ENCODE measurements at regions not wholly inside any gene's neighbourhood (a gene's known extent, or its start where the extent isn't known, plus 50 kb on each side); places are given as distances from the start of the nearest gene placed in this dataset.
"Not testable (repeated sequence)": the region's sequence is repeated elsewhere in the genome, so short reads cannot be mapped to it uniquely, and the experiment has no call there.

DNA sequence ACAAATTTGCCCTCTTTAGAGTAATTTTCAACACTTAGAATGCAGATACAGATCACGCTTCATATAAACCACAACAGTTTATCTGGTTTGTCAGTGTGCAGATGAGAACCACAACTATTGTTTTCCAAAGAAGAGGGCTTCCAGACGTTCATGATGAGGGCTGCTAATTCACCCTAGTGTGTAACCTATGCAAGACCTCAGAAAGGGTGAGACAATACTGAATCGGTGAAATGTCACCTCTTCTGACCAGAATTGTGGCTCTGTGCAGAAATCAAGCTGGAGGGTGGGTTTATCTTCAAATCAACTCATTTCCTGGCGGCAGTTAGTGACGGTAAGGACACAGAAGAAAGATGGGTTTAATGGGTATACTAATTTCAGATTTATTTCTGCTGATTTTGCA, 105.0 kb upstream of the MTLN start:
- not testable (repeated sequence) for H3K27ac Mint-ChIP-seq, H3K4me3 Mint-ChIP-seq, DNase-seq, H3K9me3 Mint-ChIP-seq, H3K27me3 Mint-ChIP-seq, H3K4me1 Mint-ChIP-seq
- peak; percentile 61 for ATAC-seq

GRCh38 chr2:110316051-110316865, 103.9 kb upstream of the MTLN start:
- not testable (repeated sequence) for H3K27ac Mint-ChIP-seq, H3K27me3 Mint-ChIP-seq, ATAC-seq, DNase-seq, H3K9me3 Mint-ChIP-seq, H3K4me1 Mint-ChIP-seq, H3K4me3 Mint-ChIP-seq

- not testable (repeated sequence) for H3K9me3 Mint-ChIP-seq
These were observed 102.9 kb upstream of the MTLN start for GRCh38 chr2:110315054-110315820.

GRCh38 chr2:110314472-110314871, 102.1 kb upstream of the MTLN start:
- not testable (repeated sequence) for ATAC-seq, H3K27me3 Mint-ChIP-seq, DNase-seq, H3K9me3 Mint-ChIP-seq, H3K4me1 Mint-ChIP-seq, H3K27ac Mint-ChIP-seq, H3K4me3 Mint-ChIP-seq

More at GRCh38 chr2:110315054-110315820, 102.9 kb upstream of the MTLN start:
- not testable (repeated sequence) for H3K27ac Mint-ChIP-seq, DNase-seq, ATAC-seq, H3K4me1 Mint-ChIP-seq, H3K4me3 Mint-ChIP-seq, H3K27me3 Mint-ChIP-seq

DNA sequence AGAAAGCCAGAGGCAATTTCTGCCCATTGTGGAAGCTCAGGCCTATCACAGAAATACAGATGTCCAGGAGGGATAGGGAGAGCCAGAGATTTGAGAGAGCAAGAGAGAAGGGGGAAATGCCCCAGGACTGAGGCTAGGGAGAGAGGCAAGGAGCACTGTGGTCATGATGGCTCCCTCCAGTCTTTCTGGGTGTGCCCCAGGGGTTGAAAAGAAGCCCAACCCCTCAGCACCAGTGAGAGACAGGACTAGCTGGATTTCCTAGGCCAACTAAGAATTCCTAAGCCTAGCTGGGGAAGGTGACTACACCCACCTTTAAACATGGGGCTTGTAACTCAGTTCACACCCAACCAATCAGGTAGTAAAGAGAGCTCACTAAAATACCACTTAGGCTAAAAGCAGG, 100.7 kb upstream of the MTLN start:
- not testable (repeated sequence) for H3K27ac Mint-ChIP-seq, ATAC-seq, H3K4me3 Mint-ChIP-seq, H3K27me3 Mint-ChIP-seq, H3K9me3 Mint-ChIP-seq, H3K4me1 Mint-ChIP-seq, DNase-seq

- H3K27me3 Mint-ChIP-seq, H3K4me3 Mint-ChIP-seq: not testable (repeated sequence)
These were observed 99.5 kb upstream of the MTLN start for GRCh38 chr2:110311713-110312444.

DNA sequence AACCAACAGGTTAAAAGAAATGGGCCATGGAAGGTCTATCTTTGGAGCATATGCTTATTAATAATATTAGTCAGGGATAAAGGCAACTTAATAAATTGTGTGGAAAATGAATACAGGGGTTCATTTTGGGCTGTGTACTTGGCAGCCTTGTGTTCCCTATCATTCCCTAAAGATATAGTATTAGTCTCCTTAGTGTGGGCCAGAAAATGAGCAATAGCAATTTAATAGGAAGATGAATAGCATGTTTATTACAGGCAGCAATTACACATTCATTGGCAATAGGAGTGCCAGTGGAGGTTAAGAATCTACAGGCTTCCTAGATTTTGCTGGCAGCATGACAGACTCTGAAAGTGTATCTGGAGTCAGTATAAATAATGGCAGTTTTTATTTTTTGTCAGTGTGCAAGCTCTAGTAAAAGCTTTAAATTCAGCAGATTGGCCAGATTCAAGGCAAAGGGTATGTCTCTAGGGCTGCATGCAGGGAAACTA, 98.7 kb upstream of the MTLN start:
- DNase-seq, H3K4me3 Mint-ChIP-seq: not testable (repeated sequence)

More at GRCh38 chr2:110311713-110312444, 99.5 kb upstream of the MTLN start:
- not testable (repeated sequence) for H3K9me3 Mint-ChIP-seq, DNase-seq, ATAC-seq, H3K4me1 Mint-ChIP-seq, H3K27ac Mint-ChIP-seq

DNA sequence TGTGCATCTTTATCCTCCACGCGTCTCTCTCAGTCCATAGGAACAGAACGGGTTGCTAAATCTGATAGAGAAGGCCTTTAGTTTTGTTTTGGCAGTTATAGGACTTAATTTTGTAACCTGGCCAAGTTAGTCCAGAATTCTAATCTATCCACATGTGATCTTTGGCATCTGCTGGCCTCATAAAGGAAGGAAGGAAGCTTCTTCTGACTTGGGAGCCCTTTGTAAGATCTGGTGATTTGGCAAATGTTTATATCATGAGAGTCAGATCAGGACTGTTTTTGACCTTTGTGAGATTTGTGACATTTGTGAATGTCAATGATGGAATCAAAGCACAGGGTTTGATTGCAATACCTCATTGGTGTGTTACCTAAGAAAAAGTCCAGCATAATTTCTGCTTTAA, 96.4 kb upstream of the MTLN start:
- not testable (repeated sequence) for H3K27me3 Mint-ChIP-seq, DNase-seq, H3K27ac Mint-ChIP-seq, H3K4me1 Mint-ChIP-seq, H3K4me3 Mint-ChIP-seq, ATAC-seq, H3K9me3 Mint-ChIP-seq

More for the DNA sequence above, 98.7 kb upstream of the MTLN start:
- H3K27me3 Mint-ChIP-seq, ATAC-seq, H3K27ac Mint-ChIP-seq, H3K4me1 Mint-ChIP-seq, H3K9me3 Mint-ChIP-seq: not testable (repeated sequence)

DNA sequence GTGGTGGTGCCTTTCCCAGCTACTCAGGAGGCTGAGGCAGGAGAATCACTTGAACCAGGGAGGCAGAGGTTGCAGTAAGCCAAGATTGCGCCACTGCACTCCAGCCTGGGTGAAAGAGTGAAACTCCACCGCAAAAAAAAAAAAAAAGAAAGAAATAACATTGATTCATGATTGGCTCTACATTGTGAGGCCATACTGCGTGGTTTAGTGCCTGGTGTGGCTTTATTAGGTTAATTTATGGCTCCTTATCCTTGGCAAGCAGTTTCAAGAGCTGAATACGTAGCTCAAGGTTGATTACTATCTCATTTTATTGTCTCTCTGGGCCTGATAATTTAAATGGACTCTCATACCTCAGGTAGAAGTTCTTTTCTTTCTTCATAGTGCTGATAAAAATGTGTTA, 80.5 kb upstream of the MTLN start:
- H3K4me3 Mint-ChIP-seq, H3K9me3 Mint-ChIP-seq, DNase-seq, ATAC-seq, H3K27ac Mint-ChIP-seq, H3K27me3 Mint-ChIP-seq, H3K4me1 Mint-ChIP-seq: not testable (repeated sequence)

DNA sequence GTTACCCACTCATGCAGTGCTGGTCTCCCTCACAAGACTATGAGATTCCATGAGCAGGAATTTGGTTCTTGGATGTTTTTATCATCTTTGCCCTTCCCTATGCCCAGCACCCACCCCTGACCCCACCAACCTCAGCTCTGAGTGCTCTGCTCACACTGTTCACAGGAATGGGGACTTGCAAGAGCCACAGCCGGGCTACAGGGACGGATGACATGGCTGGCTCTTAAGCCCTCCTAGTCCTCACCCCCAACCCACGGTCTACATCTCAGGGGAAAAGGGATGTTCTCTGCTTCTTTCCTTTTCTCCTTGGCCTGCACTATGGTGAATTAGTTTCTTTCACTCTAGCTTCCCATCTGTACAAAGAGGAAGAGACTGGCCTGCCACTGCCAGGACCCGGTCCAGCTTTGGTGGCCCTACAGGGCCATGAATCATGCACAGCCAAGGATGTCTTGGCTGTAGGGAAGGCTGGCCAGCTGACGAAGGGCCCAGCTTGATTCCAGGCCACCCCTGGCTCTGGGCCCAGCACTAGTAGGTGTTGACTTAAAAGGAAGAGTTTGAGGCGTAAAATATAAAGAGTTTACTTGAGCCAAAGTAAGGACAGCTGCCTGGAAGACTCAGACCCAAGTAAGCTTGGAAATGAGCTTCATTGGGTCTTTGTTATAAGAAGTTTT, 79.7 kb upstream of the MTLN start:
- not testable (repeated sequence) for H3K27me3 Mint-ChIP-seq, H3K9me3 Mint-ChIP-seq, H3K4me3 Mint-ChIP-seq, H3K27ac Mint-ChIP-seq, H3K4me1 Mint-ChIP-seq, ATAC-seq, DNase-seq

- ATAC-seq, DNase-seq, H3K9me3 Mint-ChIP-seq, H3K27ac Mint-ChIP-seq, H3K4me3 Mint-ChIP-seq, H3K27me3 Mint-ChIP-seq, H3K4me1 Mint-ChIP-seq: not testable (repeated sequence)
These were observed 75.5 kb upstream of the MTLN start for GRCh38 chr2:110287817-110288216.

DNA sequence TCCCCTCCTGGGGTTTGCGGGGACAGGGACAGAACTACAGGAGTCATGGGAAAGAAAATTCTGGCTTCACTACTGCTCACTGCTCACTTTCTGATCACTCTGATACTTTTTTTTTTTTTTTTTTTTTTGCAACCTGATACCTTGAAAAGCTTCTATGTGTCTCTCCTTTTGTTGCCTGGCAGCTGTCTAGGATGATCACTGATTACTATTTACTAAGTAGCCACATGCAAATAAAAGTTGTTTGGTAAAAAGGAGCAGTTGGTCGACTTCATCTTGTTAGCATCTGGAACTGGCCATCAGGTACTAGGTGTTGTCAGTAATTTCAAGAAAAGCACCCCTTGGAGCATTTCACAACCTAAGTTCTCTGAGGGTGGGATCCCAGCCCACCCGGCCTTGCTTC, 74.9 kb upstream of the MTLN start:
- not testable (repeated sequence) for DNase-seq, ATAC-seq, H3K4me3 Mint-ChIP-seq, H3K4me1 Mint-ChIP-seq, H3K27ac Mint-ChIP-seq, H3K9me3 Mint-ChIP-seq, H3K27me3 Mint-ChIP-seq

DNA sequence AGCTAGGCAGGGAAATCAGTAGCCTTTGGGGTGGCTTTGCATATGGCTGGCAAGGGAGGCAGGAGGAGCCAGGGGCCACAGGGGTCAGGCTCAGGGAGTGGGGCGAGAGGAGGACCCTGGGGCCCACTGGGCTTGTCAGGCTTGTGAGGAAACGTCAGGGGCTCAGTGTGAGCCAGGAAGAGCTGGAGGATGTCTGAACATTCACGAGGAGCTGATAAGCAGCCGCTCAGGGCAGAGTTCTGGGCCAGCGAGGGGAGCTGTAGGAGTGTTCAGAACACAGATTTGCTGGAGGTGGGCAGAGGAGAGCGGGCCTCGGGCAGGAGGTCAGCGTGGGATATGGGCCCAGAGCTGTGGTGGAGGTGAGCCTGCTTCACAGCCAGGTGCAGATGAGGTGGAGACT, 72.7 kb upstream of the MTLN start:
- DNase-seq, H3K27ac Mint-ChIP-seq, H3K27me3 Mint-ChIP-seq, H3K9me3 Mint-ChIP-seq, H3K4me3 Mint-ChIP-seq, ATAC-seq, H3K4me1 Mint-ChIP-seq: not testable (repeated sequence)

DNA sequence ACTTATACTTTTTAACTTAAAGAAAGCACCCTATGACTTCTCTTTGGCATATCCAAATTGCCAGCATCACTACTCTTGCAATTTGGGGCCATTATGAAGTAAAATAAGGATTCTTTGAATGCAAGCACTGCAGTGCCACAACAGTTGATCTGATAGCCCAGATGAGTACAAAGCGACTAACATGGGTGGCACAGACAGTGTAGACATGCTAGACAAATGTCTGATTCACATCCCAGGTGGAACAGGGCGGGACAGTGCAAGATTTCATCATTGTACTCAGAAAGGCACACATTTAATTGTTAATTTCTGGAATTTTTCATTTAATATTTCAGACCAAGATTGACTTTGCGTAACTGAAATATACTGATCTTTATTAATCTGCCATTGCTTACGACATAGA, 68.5 kb upstream of the MTLN start:
- not testable (repeated sequence) for H3K27ac Mint-ChIP-seq, ATAC-seq, H3K4me3 Mint-ChIP-seq, H3K4me1 Mint-ChIP-seq, DNase-seq, H3K27me3 Mint-ChIP-seq, H3K9me3 Mint-ChIP-seq

- H3K9me3 Mint-ChIP-seq, H3K4me1 Mint-ChIP-seq, DNase-seq, ATAC-seq, H3K27ac Mint-ChIP-seq, H3K4me3 Mint-ChIP-seq, H3K27me3 Mint-ChIP-seq: not testable (repeated sequence)
These were observed 64.7 kb upstream of the MTLN start for GRCh38 chr2:110277054-110277453.
